HG03066 (cell line): ENCODE measurements at regions not wholly inside any gene's neighbourhood (a gene's known extent, or its start where the extent isn't known, plus 50 kb on each side); places are given as distances from the start of the nearest gene placed in this dataset.

Experiments used
- ATAC-seq: cut with Tn5 transposase; IDR thresholded peaks from one replicate; pipeline ENCODE4 v1.9.1; 2021; ENCODE audit warnings: low read depth; ENCODE audit not compliant: unreplicated experiment

DNA sequence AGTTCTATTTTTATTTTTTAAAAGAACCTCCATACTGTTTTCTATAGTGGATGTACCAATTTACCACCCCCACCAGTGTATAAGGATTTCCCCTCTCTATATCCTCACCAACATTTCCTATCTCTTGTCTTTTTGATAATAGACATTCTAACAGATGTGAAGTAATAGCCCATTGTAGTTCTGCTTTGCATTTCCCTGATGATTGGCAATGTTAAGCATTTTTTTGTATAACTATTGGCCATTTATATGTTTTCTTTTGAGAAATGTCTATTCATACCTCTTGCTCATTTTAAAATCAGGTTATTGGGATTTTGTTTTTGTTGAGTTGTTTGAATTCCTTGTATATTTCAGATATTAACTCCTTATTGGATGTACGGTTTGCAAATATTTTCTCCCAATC lies 251.1 kb upstream of the HTR2C start:
- no peak for ATAC-seq

DNA sequence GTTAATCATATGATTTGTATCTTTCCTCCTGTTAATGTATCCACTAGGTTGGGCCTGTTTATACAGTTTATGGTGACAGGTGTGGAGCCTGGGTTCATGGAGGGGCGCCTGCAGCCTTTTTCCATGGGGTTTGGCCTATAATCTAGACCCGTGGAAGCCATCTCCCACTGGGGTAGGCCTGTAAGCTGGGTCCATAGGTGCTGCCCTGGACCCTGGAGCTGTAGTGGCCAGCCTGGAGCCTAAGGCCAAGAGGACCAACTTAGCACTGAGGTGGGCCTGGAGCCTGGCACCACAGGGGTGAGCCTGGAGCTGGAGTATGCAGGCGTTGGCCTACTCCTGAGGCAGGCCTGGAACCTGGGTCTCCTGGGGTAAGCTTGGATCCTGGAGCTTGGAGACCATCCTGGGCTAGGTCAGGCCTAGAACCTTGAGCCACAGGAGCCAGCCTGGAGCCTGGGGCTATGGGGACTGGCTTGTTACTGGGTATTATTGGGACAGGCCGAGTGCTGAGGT lies 249.4 kb upstream of the HTR2C start:
- no peak for ATAC-seq

DNA sequence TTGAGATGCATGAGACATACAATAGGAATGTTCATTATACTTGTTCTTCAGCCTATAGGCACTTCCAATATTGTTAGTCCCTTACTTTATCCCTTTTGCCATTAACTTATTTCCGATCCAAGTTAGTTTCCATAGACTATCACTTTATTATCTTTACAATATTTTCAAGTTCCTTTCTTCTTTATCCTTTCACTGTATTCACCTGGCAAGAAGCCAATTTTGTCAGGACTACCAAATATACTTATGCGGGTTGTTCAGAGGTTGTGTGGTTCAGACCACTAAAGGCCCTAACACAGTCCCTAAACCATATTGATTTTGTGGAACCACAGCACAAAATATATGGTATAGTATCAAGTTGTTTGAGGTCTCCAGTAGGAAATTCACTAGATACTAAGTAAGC lies 245.0 kb upstream of the HTR2C start:
- ATAC-seq = no peak

DNA sequence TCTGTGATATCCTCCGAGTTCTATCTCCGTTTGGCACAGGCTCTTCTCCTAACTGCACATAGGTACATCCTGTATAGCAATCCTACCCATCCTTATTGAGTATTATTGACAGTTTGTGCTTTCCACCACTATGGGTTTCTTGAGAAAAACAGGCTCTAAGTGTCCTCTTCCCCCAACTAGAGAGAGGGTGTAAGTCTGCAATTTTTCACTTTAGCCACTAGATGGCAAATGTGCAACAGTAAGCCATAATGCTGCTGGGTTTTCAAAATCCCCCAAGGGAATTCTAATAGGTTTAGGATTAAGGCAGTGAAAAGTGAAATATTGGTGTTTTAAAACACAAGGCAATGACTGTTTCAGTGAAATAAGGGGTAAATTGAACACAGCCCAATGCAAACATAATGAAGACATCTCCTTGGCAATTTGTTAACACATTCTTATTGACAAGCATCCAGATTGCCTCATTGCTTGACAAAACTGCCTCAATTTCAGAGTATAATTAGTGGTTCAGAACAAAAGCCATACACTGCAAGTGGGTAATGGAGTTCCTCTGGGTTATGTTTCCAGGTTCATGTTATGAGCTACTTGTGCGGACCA lies 239.0 kb upstream of the HTR2C start:
- ATAC-seq = peak; percentile 76

DNA sequence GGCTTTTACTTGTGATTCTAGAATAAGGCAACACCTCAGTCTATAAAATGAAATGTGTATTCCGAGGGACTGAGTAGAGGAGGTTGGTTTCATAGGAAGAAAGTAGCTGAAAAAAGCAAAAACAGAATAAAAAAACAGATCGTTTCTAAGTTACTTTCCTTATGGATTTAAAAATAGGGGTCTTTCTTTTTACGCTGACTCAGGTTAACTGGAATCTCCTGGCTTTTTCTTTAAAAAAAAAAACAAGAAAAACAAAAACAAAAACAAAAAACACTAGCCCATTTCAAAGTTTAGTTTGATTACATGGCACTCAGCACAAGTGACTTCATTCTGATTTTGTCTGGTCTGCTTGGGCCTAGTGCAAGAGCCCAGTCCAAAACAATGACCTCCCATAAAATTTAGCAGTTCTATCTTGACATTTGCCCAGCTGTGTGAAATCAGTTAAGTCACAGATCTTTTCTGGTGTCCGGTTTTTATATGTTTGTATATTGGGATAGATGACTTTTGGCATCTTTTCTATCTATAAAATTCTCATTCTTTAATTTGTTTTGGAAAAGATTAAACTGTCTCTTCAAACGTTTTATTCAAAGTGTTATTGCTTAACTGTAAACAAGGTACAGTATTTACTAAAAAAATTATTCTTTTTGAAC lies 222.7 kb upstream of the HTR2C start:
- no peak for ATAC-seq

DNA sequence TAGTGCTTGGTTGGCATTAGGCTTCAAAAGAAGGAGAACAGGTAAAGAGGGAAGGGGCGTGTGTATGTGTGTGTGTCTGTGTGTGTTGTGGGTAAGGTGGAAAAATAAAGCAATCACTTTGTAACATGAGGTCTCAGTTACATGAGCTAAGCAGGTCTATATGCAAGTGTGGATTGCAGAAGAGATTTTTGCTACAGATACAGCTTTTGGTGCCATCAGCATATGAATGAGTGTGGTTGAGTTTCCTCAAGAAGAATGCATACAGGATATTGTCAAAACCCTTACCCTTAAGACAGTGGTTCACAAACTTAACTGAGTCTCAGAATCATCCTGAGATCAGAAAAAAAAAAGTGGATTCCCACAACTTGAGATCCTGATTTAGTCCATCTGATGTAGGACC lies 220.5 kb upstream of the HTR2C start:
- ATAC-seq = no peak

DNA sequence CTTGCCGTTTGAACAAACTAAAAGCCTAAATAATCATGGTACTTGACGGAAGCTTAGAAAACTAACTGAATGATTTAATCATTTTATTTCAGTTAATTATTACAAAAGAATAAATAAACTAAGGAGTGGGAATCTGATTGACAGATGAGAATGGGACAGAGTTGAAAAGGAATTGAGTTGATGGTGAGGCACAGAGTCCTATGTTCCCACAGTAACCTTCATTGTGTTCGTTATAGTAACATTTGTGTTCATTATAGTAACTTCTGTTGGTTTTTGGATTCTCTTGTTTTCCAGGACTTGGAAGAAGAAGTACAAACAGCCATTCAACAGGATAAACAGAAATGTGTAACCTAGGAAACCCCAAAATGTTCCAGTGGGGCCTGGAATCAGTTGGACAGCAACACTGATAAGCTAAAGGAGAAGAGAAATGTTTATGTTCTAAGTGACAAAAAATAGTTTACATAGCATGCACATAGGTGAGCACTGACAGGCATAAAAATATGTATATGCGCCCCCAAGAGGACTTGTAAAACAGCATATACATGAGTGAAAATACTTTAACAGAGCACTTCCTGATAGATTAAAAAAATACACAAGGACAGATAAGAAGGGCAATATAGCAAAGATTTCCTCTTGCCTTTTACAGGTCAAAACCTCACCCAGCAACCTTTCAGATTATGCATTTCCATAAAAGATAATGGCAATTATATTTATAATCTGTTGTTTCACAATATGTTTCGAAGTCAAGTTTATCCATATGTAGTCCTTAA lies 218.6 kb upstream of the HTR2C start:
- ATAC-seq = no peak

DNA sequence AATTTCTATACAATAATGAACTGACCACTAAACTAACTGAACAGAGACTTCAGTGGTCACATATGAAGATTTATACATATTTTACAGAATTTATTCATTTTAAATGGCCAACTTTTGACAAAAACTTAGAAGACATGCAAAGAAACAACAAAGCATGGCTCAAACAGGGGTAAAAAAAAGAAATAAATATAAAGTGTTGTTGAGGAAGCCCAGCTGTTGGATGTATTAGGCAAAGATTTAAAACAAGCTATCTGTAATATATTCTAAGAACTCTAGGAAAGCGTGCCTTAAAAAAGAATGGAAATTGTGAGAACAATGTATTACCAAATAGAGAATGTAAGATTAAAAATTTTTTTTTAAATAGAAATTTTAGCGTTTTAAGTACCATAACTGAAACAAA lies 210.9 kb upstream of the HTR2C start:
- ATAC-seq = no peak

DNA sequence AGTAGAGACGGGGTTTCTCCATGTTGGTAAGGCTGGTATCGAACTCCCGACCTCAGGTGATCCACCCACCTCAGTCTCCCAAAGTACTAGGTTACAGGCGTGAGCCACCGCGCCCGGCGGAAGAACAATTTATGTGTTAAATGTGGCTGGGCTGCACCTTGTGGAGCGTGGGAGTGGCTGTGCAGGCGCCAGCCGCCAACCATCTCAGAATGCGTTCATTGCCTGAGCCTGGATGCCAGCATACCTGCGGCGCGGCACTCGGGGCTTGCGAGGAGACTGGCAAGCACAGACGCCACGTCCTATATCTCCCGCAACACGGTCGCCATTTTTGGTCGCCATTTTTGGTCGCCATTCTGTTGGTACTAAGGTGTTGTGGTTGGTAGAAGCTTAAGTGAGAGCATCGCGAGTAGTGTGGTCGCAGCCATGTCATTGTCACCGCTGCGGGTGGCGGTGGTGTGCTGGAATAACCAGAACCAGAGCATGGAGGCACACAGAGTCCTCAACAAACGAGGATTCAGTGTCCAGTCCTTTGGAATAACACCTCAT lies 193.6 kb upstream of the HTR2C start:
- no peak for ATAC-seq
